HS-27A (cell line): ENCODE measurements at regions not wholly inside any gene's neighbourhood (a gene's known extent, or its start where the extent isn't known, plus 50 kb on each side); places are given as distances from the start of the nearest gene placed in this dataset.

Experiments
- DNase-seq: peaks from one replicate; pipeline ENCODE4 v3.0.0-alpha.2; 2012; ENCODE audit warnings: low read depth, missing footprints

DNA sequence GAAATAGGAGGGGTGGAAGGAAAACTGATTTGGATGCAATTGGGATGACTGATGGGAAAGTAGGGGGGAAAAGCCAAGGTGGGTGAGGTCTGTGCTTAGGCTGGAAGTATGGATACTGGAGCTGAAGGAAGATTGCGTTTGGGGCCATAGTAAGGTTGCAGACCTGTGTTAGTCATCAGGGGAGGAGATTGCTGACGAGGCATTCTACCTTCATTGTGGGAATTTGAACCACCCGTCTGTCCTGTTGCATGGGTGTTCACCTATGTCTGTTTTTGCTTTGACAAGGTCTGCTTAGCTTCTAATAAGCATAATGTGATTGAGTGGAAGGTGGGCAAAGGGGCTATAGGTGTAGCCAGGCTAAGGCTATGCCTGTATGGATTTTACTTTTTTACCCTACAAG is 323.8 kb downstream of the BLID start:
- DNase-seq: no peak

DNA sequence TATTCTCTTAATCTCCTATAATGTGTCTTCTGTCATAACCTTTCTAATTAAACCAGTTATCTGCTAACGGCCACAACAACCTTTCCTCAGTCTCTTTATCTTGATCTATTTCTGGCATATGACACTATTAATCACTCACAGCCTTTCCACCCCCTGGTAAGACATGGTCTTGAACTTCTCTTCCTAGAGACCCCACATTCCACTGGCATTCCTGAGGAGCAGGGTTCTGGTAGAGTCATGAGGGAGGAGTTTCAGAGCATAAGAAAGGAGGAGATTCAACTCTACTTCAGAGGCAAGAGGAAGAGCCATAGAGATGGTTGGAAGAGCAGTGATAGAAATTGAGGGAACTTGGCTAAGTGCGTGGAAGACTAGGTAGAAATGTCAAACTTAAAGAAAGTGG is 325.6 kb downstream of the BLID start:
- DNase-seq: no peak

- DNase-seq: no peak
These were observed 328.2 kb upstream of the SORL1-AS1 start for GRCh38 chr11:121780971-121781370.

DNA sequence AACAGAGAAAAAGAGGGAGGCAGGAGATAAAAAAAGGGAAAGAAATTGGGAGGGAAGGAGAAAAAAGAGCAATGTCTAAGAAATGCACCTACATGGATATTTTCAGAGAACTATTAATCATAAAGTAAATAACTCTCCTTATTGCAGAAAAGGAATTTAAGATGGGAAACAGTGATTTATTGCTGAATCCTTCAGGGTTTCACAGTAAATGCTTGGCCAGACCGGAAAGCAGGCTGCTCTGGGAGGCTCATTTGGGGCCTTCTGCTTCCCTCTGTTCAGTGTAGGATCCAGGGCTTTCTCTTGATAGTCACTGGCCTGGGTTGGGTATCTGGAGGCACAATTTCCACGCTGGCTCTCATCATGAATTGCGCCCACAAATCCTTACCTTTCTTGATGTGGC is 324.3 kb upstream of the SORL1-AS1 start:
- DNase-seq: no peak

DNA sequence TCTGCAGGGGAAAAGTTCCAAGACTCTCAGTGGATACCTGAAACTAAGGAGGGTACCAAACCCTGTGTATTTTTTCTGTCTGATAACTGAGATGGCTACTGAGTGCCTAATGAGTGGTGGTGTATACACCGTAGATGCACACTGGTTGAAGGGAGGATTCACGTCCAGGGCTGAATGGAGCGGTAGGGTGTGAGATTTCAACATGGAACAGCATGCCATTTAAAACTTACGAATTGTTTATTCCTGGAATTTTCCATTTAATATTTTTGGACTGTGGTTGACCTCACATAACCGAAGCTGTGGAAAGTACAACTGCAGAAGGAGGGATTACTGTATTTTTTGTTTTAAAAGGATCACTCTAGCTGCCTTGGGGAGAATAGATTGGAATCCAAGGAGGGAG is 322.5 kb upstream of the SORL1-AS1 start:
- DNase-seq: no peak

DNA sequence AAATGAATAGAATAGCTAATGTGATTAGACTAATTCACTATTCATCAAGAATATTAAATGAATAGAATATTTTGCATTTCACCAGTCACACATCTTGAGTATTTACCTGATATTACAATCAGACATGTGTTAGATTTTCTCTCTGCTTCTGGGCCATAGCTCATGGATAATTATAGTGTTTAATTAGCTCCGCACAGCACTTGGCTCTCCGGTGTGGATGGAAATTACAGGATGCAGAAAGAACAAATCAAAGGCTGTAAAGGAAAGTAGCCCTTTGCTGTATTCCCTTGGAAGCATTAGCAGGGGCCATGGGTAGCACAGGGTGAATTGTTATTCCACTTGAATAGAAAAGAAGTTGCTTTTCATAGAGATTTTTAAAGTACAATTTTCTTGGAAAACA is 320.3 kb upstream of the SORL1-AS1 start:
- no peak for DNase-seq

DNA sequence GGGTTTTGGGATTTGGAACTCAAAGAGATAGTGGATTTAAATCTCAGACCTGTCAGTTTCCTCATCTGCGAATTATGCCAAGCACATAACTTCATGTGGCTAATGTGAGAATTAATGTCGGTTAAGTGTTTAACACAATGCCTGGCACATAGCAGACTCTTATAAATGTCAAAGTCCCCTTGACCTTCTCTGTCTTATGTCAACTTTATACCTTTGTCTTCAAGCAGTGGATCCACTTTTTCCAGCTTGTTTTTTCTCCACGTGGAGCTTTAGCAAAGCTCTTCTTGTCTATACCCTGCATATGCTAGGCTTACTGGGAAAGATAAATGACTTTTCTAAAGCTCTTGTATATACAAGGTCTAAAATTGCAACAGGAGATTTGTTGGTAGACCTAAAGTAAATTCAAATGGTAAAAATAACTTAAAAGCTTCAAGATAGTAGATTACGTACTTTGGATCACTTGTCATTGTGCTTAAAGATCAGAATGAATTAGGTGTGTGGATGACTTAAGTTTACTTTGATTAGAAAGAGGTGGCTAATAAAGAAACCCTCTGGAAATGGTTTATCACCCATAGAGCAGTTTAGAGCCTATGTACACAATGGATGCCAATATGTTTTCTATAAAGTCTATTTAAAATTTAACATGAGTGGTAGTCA is 318.3 kb upstream of the SORL1-AS1 start:
- DNase-seq: no peak

DNA sequence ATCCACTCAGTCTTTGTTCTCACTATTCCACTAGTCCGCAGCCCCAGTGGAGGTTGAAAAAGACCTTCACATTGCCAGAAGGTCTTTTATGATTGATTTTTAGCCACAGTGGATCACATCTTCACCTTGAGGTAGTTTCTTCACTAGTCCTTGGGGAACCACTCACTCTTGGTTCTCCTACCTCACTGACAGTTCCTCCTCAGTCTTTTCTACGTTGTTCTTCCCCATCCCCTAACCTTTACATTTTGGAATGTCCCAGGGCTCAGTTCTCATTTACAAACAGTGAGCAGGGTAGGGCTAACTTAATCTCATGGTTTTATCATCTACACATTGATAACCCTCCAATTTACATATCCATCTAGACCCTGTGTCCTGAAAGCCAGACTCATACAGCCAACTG is 316.4 kb upstream of the SORL1-AS1 start:
- no peak for DNase-seq

- DNase-seq: no peak
These were observed 314.7 kb upstream of the SORL1-AS1 start for GRCh38 chr11:121767433-121767832.

DNA sequence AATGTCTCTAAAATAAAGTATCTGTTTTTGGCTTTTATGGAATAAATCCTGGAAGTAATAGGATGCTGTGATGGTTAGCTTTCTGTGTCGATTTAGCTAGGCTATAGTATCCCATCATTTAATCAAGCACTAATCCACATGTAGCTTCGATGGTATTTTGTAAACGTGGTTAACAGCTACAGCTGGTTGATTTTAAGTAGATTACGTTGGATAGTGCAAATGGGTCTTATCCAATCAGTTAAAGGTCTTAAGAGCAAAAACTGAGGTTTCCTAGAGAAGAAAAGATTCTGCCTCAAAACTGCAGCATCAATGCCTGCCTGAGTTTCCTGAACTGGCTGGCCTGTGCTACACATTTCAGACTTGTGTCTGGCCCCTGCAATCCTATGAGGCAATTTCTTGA is 314.2 kb upstream of the SORL1-AS1 start:
- no peak for DNase-seq

GRCh38 chr11:121766166-121766565 is 313.4 kb upstream of the SORL1-AS1 start:
- DNase-seq: no peak

DNA sequence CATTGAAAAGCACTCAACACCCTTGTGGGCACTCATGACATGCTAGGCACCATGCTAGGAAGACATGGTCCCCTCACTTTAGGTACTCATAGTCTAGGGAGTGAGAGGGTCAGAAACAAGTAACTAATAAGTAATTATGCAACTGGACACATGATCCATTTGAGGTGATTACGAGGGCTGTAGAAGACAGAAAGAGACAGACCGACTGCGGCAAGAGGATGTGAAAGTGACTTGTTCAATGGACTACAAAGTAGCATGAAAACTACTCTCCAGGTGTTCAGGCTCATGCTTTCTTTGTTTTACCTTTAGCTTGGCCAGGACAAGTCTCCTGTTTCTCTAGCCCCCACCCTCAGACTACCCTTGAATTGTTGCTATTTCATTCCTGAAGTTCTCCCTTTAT is 310.8 kb upstream of the SORL1-AS1 start:
- DNase-seq: no peak

GRCh38 chr11:121762820-121763219 is 310.1 kb upstream of the SORL1-AS1 start:
- DNase-seq: no peak

DNA sequence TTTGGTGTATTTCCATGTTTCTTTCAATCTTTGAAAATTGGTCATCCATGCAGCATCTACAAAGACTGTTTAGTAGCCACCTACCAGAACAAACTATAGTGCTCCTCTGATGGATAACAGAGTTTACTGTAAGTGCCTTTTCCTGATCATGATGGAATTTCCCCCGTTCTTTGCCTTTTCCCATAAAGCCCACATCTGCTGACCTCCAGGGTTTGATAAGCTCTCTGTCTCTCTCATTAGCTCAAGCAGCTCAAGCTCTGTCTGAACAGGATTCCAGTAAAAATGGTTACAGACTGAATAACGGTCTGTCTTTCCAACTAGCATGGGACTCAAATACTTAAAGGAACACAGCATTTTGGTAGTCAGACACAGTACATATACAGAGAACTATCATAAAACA is 308.4 kb upstream of the SORL1-AS1 start:
- no peak for DNase-seq

- no peak for DNase-seq
These were observed 304.8 kb upstream of the SORL1-AS1 start for GRCh38 chr11:121757480-121758125.

DNA sequence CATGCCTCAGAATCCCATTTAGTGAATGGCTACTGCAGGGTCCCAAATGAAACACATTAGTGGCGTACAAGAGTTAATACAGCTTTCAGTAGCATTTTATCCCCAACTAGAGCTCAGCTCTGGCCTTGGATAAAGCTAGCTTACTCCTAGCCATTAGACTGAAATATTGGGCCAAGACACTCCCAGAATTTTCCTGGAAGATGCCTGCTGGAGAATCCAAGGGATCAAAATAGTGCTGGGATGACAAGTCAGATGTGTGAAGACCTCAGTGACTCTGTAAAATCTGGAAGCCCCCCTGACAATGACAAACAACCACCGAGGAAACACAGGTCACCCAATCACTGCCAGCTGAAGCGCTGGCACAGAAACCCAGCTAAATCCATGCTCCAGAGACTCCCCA is 303.1 kb upstream of the SORL1-AS1 start:
- no peak for DNase-seq

GRCh38 chr11:121755191-121755590 is 302.4 kb upstream of the SORL1-AS1 start:
- DNase-seq: no peak

- no peak for DNase-seq
These were observed 301.8 kb upstream of the SORL1-AS1 start for GRCh38 chr11:121754598-121754997.

- DNase-seq: no peak
These were observed 296.9 kb upstream of the SORL1-AS1 start for GRCh38 chr11:121749691-121750090.

DNA sequence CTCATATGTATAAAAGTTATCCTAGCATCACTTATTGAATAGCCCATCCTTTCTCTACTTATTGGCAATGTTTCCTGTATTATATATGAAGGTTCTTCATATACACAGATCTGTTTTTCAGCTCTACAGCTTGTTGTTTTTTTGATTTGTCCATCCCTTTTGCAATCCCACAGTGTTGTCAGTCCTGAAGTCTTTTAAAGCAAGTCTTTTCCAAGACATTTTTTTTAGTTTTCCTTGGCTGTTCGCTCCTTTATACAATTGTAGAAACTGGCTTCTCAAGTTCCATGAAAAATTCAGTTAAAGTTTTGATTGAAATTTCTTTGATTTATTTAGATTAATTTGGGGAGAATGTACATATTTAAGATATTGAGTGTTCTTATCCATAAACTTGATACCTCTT is 295.3 kb upstream of the SORL1-AS1 start:
- DNase-seq: no peak

- no peak for DNase-seq
These were observed 290.5 kb upstream of the SORL1-AS1 start for GRCh38 chr11:121743285-121743684.

- no peak for DNase-seq
These were observed 289.1 kb upstream of the SORL1-AS1 start for GRCh38 chr11:121741761-121742361.

DNA sequence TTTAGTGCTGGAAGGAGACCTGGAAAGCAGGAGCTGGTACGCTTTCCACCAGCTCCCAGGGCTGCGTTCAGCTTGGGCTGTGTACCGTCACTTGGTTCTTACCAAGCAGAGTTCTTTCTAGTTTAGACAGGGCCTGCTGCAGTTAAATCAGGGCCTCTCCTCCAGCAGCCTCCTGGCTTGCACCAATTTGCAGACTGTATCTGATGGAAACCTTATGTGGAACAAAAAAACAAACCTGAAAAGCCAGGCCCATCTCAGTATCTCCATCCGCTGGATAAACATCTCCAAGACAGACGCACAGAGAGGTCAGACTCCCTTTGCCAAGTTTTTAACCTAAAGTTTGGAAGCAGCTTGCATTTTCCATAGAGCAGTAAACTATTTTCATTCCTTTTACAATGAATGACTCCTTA is 288.6 kb upstream of the SORL1-AS1 start:
- no peak for DNase-seq

- no peak for DNase-seq
These were observed 288.1 kb upstream of the SORL1-AS1 start for GRCh38 chr11:121740902-121741301.
